Small intestine (tissue), 7 donors: ENCODE measurements at regions not wholly inside any gene's neighbourhood (a gene's known extent, or its start where the extent isn't known, plus 50 kb on each side); places are given as distances from the start of the nearest gene placed in this dataset.
"Not testable (repeated sequence)": the region's sequence is repeated elsewhere in the genome, so short reads cannot be mapped to it uniquely, and the experiment has no call there.

Experiments used
- DNase-seq, 2 donors: peaks; one replicate each; pipeline versions ENCODE4 v3.0.0 to v3.0.0-alpha.2; 2013
- FAIRE-seq: peaks from 2 replicates; lab custom pipeline; 2012; peaks lifted over from hg19 to GRCh38; lab: Jason Lieb, UNC
- H3K27ac ChIP-seq, 3 donors: one replicate each; pipeline ENCODE4 v1.5.1; 2013; ENCODE audit warnings: low read length in 2 of 3, mild to moderate bottlenecking in 2 of 3, control low read depth in 1 of 3, inconsistent platforms in 1 of 3, low read depth in 1 of 3, moderate library complexity in 1 of 3
- H3K27me3 ChIP-seq, 3 donors: one replicate each; pipeline ENCODE4 v1.6.1; 2013; ENCODE audit warnings: low read length in 3 of 3, inconsistent platforms in 1 of 3; ENCODE audit not compliant: control insufficient read depth in 3 of 3, insufficient read depth in 3 of 3
- H3K36me3 ChIP-seq, 3 donors: one replicate each; pipeline ENCODE4 v1.6.1; 2013; ENCODE audit warnings: low read length in 3 of 3, inconsistent platforms in 1 of 3, low read depth in 1 of 3, mild to moderate bottlenecking in 1 of 3, moderate library complexity in 1 of 3; ENCODE audit not compliant: control insufficient read depth in 3 of 3, insufficient read depth in 2 of 3
- H3K4me1 ChIP-seq, 3 donors: one replicate each; pipeline ENCODE4 v1.6.1; 2013; ENCODE audit warnings: low read length in 2 of 3, inconsistent platforms in 1 of 3, low read depth in 1 of 3, mild to moderate bottlenecking in 1 of 3, moderate library complexity in 1 of 3; ENCODE audit not compliant: control insufficient read depth in 3 of 3, insufficient read depth in 2 of 3
- H3K4me3 ChIP-seq, 3 donors: one replicate each; pipeline ENCODE4 v1.5.1; 2013; ENCODE audit warnings: low read length in 3 of 3, control low read depth in 1 of 3, inconsistent platforms in 1 of 3, low read depth in 1 of 3, mild to moderate bottlenecking in 1 of 3, moderate library complexity in 1 of 3
- H3K9me3 ChIP-seq, 2 donors: one replicate each; pipeline ENCODE4 v1.6.1; 2013; ENCODE audit warnings: low read depth in 1 of 2, low read length in 1 of 2; ENCODE audit not compliant: control insufficient read depth in 2 of 2, insufficient read depth in 1 of 2
- WGBS, 3 donors: extraction: QIAGEN DNeasy Blood & Tissue Kit; methylation state at CpG; one replicate each; pipeline ENCODE4 v1.1.7; 2013; 5-methylcytosine and 5-hydroxymethylcytosine counted together
- donor health status: healthy with polysubstance abuse.
- donor health status: control.
- donor health status: control.
- donor health status: Bipolar disorder and iron deficiency.
- donor health status: healthy.

DNA sequence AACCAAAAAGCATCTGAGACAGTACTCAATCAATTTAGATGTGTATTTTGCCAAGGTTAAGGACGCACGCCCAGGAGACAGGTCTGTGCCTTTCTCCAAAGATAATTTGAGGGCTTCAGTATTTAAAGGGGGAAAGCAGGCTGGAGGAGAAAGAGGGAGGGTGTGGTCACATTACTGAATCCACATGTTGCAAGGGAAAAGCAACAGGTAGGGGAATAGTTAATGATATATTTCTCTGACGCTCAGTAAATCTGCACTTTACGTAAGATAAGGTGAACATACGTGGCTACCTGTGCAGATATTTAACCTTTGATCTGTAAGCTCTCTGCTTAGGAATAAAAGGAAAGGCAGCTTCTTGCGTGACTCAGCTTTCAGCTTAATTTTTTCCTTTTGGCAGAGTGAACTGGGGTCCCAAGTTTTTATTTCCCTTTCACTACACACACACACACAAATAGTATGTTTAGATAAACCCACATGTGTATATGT, 443.4 kb downstream of the NTRK2 start:
- WGBS, 3 donors = 23 to 67% (median 48%) methylated on average over 6 of the region's 6 CpGs
- Histone ChIP-seq H3K4me1 (no peaks in the 10 kb centered on the region), H3K4me3 (no peak overlapping the region), H3K27ac (no peak overlapping the region), H3K36me3 (no peaks in the 10 kb centered on the region), H3K27me3 (peaks cover 0 to 1% (median 0%) of the 10 kb centered on the region in 3 donors), H3K9me3 (no peaks in the 10 kb centered on the region)
- peak; percentile 22 to 46 for DNase-seq
- FAIRE-seq = no peak

DNA sequence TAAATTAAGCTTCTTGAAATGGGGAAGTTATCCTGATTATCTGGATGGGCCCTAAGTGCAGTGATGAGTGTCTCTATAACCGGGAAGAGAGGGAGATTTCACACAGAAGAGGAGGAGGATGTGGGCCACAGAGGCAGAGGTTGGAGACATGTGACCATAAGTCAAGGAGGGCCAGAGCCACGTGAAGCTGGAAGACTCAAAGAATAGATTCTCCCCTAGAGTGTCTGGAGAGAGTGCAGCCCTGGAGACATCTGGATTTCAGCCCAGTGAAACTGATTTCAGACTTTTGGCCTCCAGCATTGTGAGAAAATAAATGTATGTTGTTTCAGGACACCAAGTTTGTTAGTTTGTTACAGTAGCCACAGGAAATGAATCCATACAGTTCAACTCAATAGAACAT, 442.9 kb downstream of the NTRK2 start:
- FAIRE-seq = no peak
- Histone ChIP-seq H3K27me3 (peaks cover 0 to 1% (median 0%) of the 10 kb centered on the region in 3 donors), H3K9me3 (no peaks in the 10 kb centered on the region), H3K27ac (no peak overlapping the region), H3K4me3 (no peak overlapping the region), H3K36me3 (no peaks in the 10 kb centered on the region), H3K4me1 (no peaks in the 10 kb centered on the region)
- 35 to 41% (median 36%) methylated on average over 2 of the region's 2 CpGs for WGBS, 3 donors
- DNase-seq = no peak

DNA sequence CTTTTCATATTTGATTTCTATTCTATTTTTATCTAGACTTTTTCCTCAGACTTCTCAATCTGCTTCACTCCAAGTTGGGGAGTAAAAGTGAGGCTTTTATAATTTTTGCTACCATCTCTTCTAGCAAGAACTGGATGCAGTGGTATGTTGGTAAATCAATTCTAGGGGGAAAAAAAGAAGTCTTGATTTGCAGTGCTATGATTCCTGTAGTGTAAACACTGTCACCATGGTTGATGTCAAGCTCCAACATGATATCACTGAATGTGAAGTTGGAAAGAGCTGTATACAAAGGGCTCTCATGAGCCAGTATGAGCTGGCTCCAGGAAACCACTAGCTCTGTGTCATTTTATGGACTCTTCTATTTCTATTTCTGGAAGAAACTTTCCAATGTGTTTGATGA, 439.2 kb downstream of the NTRK2 start:
- Histone ChIP-seq H3K27ac (no peak overlapping the region), H3K9me3 (no peaks in the 10 kb centered on the region), H3K4me1 (no peaks in the 10 kb centered on the region), H3K36me3 (no peaks in the 10 kb centered on the region), H3K27me3 (peaks cover 0 to 1% (median 0%) of the 10 kb centered on the region in 3 donors), H3K4me3 (no peak overlapping the region)
- DNase-seq (no peak), FAIRE-seq (no peak)

DNA sequence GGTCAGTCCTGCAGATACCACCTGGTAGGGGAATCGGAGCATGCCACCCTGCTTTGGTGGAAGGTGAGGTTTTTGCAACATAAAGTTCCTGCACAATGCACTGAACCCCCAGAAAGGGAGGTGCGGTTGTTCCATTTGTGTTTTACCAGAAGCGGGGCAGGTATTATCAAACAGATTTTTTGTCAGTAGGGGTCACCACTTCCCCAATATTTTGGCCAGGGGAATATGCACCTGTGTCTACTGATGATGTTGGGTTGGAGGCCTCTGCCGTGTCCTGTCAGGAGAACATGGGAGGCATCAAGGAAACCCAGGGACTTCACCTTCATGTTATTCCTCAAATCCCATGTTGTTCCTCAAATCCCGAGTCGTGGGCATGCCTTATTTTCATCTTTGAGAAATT, 438.7 kb downstream of the NTRK2 start:
- Histone ChIP-seq H3K4me1 (no peaks in the 10 kb centered on the region), H3K27ac (no peak overlapping the region), H3K4me3 (no peak overlapping the region), H3K36me3 (no peaks in the 10 kb centered on the region), H3K9me3 (no peaks in the 10 kb centered on the region), H3K27me3 (peaks cover 0 to 1% (median 0%) of the 10 kb centered on the region in 3 donors)
- WGBS, 3 donors = 84 to 88% (median 88%) methylated on average over 6 of the region's 6 CpGs
- no peak for DNase-seq
- no peak for FAIRE-seq

DNA sequence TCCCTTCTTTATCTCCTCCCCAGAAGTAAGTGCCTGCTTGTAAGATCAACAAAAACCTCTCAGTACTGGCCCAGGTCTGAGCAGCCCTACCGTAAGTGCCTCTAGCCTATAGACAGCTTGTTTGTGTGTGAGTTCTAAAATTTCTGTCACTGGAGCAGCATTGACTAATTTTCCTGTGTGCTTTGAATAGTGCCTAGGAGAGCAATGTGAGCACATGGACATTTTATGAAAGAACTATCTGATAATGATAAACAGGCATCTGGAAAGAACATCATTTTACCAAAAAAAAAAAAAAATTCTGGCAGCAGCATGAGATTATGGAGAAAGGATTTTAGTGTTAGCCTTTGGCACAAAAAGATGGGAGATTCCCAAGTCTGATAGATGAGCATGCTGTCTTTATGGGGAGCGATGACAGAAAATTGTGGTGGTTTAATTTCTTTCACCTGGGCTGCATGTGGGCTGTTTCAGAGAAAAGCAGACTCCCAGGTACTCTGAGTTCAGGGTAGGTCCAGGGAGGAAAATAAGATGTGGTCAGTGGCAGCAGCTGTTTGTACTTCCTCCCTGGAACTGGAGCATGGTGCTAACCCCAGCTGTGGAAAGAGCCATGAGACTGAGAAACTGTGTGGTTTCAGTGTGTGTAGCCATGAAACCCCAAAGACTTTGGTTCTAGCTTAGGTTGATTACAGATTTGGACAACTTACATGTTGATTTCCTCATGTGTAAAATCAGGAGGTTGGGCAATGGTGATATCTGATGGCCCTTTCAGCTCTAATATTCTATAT, 419.9 kb downstream of the NTRK2 start:
- Histone ChIP-seq H3K4me1 (no peaks in the 10 kb centered on the region), H3K9me3 (no peaks in the 10 kb centered on the region), H3K36me3 (no peaks in the 10 kb centered on the region), H3K27ac (no peak overlapping the region), H3K4me3 (no peak overlapping the region), H3K27me3 (no peaks in the 10 kb centered on the region)
- 57 to 62% (median 61%) methylated on average over 2 of the region's 2 CpGs for WGBS, 3 donors
- FAIRE-seq = no peak
- DNase-seq = no peak

DNA sequence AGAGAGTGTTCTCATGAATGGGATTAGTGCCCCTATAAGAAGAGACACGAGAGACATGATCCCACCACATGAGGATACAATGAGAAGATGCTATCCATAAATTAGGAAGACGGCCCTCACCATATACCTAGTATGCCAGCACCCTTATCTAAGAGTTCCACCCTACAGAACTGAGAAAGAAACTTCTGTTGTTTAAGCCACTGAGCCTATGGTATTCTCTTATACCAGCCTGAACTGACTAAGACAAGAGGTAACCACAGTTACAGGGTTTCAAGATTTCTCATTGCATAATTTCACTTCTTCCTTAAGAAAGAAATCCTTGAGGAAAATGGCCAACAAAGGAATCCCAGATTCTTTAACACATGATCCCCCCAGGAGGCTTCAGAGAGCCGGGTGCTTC, 412.4 kb downstream of the NTRK2 start:
- Histone ChIP-seq H3K4me1 (no peaks in the 10 kb centered on the region), H3K27ac (no peak overlapping the region), H3K36me3 (no peaks in the 10 kb centered on the region), H3K4me3 (no peak overlapping the region), H3K27me3 (no peaks in the 10 kb centered on the region), H3K9me3 (no peaks in the 10 kb centered on the region)
- WGBS, 3 donors = 64 to 87% (median 80%) methylated on average over 3 of the region's 3 CpGs
- FAIRE-seq (no peak), DNase-seq (no peak)

DNA sequence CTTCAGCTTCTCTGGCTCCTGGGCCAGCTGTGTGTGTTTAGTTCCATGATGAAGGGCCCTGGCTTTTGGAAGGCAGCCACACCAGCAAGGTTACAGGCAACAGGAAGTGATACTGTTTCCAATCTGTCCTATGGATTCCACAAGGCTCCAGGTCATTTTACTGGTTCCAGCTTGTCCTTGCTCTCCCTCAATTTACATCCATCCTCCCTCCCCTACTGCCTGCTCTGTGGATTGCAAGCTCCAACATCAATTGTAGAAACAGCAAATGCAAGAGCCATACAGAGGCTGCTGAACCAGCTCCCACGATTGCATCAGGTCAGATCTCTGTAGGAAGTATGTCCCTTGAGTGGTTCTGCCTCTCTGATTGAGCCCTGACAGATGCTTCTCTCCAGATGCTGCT, 409.8 kb downstream of the NTRK2 start:
- FAIRE-seq = no peak

DNA sequence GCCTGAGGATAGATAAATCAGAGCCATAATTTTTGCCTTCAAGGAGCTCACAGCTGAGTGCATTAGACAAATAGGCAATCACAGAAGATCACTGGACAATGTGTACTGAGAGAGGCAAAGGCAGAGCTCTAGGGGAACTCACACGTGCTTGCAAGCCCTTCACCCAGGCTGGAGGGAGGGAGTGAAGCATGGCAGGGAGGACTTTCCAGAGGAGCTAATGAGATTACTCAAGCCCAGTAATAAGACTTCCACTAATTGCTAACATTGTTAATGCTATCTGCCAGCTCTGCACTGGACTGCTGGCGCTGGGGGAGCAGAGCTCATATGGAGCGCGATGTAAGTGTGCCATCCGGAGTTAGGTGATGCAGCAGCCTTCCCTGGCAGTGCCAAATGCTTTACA, 408.4 kb downstream of the NTRK2 start:
- 85 to 91% (median 86%) methylated on average over 5 of the region's 5 CpGs for WGBS, 3 donors
- DNase-seq (no peak), FAIRE-seq (no peak)

More for the DNA sequence above, 409.8 kb downstream of the NTRK2 start:
- 58 to 71% (median 61%) methylated on average over 1 of the region's 1 CpG for WGBS, 3 donors
- no peak overlapping the region for H3K4me3 ChIP-seq
- no peak for DNase-seq
- no peaks in the 10 kb centered on the region for H3K9me3 ChIP-seq
- no peaks in the 10 kb centered on the region for H3K27me3 ChIP-seq
- H3K36me3 ChIP-seq = no peaks in the 10 kb centered on the region
- H3K4me1 ChIP-seq = no peaks in the 10 kb centered on the region
- no peak overlapping the region for H3K27ac ChIP-seq

DNA sequence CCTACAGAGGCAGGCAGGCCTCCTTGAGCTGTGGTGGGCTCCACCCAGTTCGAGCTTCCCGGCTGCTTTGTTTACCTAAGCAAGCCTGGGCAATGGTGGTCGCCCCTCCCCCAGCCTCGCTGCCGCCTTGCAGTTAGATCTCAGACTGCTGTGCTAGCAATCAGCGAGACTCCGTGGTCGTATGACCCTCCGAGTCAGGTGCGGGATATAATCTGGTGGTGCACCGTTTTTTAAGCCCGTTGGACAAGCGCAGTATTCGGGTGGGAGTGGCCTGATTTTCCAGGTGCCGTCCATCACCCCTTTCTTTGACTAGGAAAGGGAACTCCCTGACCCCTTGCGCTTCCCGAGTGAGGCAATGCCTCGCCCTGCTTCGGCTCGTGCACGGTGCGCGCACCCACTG, 407.6 kb downstream of the NTRK2 start:
- DNase-seq, H3K36me3 ChIP-seq, H3K9me3 ChIP-seq, H3K27ac ChIP-seq, H3K27me3 ChIP-seq, H3K4me3 ChIP-seq, FAIRE-seq, H3K4me1 ChIP-seq: not testable (repeated sequence)
- WGBS, 3 donors = 66 to 74% (median 72%) methylated on average over 10 to 15 of the region's 23 CpGs

More for the DNA sequence above, 408.4 kb downstream of the NTRK2 start:
- Histone ChIP-seq H3K9me3 (no peaks in the 10 kb centered on the region), H3K4me3 (no peak overlapping the region), H3K27ac (no peak overlapping the region), H3K4me1 (no peaks in the 10 kb centered on the region), H3K36me3 (no peaks in the 10 kb centered on the region), H3K27me3 (no peaks in the 10 kb centered on the region)
